Stimulated activated CD4-positive, alpha-beta T cell treated with anti-CD3 and anti-CD28 coated beads, Interleukin-15, amount 100 ng/mL, for 48 hours (primary cell): ENCODE measurements at regions not wholly inside any gene's neighbourhood (a gene's known extent, or its start where the extent isn't known, plus 50 kb on each side); places are given as distances from the start of the nearest gene placed in this dataset.
"Not testable (repeated sequence)": the region's sequence is repeated elsewhere in the genome, so short reads cannot be mapped to it uniquely, and the experiment has no call there.

Source experiments
- DNase-seq, 2 donors: peaks; one replicate each; pipeline ENCODE4 v3.0.0-alpha.2; 2020; ENCODE audit warnings: low read depth in 2 of 2

DNA sequence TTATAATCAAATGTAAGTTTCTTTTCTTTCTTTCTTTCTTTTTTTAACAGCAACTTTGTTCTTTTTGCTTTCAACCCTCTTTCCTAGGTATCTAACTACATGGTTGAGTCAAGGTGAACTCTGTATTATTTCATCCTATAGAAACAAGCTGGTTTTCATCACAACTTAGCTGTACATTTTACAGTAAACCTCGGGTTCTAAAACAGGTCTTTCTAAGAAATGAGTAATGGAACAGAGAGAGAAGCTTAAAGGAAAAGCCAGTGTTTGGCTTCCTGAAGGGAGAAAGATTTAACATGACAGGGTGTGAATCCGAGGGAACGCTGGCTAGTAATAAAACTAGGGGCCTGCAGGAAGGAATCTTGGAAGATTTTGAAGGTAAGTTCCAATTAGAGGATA is 143.4 kb upstream of the ITGB1 start:
- DNase-seq, result no peak

DNA sequence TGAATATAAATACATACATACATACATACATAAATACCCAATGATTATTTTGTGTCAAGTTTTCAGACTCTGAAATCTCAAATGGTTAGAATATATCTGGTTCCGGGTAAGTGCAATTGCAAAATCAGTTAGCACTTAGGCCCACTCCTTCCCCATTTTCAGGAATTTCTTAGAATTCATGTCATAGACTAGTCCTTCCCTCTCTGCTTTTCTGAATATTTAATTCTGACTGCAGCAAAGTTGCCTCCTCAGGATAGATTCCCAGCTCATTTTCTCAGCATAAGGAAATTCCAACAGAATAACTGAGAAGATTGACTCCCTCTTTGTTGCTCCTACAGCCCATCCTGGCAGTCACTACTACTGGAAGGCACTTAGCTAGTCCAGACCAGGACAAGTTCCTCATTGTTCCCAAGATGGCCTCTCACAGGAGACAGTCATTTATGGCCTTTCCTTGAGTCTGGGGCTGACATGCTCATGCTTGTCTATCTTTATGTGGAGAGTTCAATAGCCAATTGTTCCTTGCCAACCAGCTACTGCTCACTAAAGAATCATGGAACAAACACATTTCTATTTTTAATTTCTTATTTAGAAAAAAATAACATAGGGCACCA is 142.9 kb upstream of the ITGB1 start:
- no peak for DNase-seq

DNA sequence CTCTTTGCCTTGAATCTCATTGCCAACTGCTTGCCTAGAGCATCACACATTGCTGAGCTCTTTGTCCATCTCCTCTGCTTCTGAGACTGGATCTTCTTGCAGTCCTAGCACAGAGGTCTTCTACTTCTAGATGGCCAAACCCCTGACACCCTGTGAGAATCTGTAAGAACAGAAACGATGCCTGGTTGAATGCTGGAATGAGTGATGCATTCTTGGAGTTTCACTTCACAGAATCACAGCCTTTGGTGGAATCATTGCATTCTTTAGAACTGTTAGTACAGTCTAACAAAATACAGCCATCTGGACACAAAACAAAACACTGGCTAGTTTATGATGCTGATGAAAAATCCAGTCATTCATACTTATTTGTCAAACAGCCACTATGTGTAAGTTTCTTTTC is 141.7 kb upstream of the ITGB1 start:
- no peak for DNase-seq

DNA sequence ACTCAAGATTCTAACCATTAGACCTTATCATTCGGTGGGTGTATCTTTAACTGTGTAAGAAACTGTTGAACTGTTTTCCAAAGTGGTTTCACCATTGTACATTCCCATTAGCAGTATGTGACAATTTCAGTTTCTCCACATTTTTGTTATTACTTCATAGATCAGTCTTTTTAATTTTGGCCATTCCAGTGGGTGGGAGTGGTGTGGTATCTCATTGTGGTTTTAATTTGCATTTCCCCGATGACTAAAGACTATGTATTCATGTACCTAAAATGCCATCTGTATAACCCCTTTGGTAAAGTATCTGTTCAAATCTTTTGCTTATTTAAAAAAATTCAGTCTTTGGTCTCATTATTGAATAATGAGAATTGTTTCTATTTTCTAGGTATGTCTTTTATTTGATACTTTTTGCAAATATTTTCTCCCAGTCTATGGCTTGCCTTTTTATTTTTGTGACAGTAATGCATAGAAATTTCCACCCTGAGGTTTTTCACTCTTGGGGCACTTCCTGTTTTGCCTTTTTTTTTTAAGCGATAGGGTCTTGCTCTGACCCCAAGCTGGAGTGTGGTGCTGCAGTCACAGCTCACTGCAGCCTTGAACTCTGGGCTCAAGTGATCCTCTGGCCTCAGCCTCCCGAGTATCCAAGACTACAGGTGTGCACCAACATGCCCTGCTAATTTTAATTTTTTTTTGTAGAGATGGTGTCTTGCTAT is 141.1 kb upstream of the ITGB1 start:
- no peak for DNase-seq

DNA sequence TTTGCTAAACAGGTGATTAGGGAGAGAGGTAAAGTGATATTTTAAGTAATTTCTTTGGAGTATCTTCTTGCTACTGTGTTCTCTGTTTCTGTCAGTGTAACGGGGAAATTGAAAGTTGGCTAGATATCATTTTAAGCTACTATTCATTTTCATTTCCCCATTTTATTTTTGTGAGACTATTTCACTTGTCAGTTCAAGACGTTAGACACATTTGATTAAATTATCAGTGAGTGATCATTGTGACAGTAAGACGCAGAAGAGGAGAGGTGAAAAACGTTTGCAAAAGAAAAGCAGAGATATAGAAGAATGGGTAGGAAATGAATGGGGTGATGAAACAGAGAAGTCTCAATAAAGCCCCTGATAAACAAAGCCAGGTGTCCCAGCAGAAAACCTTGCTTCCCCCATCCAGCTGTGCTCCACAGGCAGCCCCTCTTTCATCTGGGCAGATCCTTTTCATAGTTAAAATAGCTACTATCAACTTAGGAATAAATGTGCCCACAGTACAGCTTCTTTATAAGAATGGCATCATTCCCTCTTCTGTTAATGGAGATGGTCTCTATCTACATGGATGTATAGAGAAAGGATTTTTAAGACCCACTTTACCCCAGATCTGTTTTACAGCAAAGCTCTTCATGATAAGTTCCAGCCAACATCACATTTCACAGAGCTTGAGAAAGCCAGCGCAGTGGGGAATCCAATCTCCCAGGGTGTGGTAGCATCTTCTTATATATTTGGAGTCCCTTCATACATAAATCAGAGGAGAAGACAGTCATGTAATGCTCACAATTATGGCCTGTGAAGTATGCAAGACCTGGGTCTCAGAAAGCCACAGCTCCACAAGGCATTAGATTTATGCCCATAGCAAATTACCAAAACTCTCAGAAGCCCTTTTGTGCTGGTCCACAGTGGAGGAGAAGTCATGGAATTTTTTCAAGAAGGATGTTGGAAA is 138.1 kb upstream of the ITGB1 start:
- DNase-seq, result no peak

DNA sequence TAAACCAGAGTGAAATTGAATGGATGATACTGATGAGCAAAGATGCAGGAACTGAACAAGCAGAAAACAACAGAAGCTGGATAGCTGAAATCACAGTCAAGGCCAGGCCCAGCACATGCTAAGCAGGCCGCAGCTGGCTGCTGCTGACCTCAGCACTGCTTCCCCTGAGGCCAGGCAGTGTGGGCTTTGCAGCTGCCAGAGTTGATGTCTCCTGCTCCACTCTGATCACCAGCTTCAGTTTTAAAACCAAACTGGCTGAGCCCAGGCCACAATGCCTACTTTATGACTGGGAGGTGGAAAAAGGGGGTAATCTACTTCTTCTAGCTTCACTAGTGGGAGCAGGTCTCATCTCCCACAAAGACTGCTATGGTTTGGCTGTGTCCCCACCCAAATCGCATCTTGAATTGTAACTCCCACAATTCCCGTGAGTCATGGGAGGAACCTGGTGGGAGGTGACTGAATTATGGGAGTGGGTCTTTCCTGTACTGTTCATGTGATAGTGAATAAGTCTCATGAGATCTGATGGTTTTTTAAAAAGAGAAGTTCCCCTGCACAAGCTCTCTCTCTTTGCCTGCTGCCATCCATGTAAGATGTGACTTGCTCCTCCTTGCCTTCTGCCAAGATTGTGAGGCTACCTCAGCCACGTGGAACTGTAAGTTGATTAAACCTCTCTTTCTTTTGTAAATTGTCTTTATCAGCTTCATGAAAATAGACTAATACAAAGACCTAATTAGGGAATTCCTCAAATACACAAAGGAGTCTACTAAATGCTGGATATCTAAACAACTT is 136.4 kb upstream of the ITGB1 start:
- DNase-seq, result no peak

DNA sequence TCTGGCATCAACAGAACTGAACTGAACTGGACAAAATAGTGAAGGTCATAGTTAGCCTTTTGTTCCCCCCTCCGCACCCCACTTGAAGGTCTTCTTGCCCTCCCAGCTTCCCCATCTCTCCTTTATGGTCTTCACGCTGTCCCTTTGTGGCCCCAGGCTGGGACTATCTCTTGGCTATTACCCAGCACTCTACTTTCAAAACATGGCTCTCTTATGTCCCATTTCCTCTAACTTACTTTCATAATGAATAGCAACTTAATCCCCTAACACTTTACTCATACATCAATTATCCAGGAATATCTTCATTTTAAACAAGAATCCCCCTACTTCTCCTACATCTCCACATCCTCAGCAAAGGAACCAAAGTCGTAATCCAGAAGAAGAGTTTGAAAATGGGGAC is 135.3 kb upstream of the ITGB1 start:
- no peak for DNase-seq

DNA sequence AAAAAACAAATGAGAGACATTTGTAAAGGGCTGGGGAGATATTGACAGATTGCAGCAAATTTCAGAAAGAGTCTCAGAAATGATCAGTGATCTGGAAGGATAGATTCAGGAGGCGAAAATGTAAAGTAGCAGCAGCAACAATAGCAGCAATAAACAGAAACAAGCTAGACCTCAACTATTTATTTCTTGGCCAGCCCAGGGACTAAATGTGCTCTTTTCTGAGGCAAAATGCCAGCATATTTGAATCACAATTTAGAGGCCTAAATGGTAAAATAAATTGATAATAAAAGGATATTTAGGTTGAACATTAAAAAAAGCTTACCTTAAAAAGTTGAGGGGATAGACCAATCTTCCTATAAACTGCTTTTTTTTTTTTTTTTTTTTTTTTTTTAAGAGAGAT is 134.6 kb upstream of the ITGB1 start:
- DNase-seq, result no peak

DNA sequence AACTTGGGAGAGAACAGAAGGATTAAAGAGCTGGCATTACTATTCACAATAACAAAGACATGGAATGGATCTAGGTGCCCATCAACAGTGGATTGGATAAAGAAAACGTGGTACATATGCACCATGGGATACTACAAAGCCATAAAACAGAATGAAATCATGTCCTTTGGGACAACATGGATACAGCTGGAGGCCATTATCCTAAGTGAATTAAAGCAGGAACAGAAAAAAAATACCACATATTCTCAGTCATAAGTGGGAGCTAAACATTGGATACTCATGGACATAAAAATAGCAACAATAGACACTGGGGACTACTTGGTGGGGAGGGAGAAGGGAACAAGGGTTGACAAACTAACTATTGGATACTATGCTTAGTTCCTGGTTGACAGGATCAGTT is 133.2 kb upstream of the ITGB1 start:
- no peak for DNase-seq

DNA sequence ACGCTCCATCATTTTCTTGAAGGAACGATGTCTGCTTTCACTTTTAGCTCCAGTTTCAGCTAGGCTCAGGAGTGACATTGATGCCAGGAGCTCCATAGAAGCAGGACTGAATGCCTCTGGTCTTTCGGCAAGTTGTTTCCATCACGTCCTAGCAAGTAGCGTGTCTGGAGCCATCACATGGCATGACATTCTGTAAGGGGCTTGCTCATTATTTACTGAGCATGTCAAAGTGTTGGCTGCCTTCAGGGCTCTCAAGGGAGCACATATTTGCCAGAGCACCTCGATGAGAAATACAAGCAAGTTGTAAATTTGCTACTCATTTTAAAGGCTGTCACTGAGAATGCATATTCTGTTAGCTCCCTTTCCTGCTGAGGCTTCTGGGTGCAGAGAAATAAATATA is 131.0 kb upstream of the ITGB1 start:
- DNase-seq, result no peak

DNA sequence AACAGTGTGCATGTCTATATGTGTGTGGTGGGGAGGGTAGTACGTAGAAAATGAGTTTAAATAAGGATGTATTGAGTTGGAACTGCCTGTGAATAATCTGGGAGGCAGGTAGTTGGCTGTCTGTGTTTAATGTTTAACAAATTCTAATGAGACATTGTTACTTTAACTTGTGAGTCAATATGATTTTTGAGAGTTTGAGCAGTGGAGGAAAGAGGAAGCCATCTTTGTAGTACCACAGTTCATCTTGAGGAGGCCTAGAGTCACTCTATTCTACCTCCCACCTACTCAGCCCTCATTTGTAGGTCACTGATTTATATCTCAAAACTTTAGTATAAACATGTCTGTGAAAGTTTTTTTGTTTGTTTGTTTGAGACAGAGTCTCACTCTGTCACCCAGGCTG is 129.9 kb upstream of the ITGB1 start:
- no peak for DNase-seq

DNA sequence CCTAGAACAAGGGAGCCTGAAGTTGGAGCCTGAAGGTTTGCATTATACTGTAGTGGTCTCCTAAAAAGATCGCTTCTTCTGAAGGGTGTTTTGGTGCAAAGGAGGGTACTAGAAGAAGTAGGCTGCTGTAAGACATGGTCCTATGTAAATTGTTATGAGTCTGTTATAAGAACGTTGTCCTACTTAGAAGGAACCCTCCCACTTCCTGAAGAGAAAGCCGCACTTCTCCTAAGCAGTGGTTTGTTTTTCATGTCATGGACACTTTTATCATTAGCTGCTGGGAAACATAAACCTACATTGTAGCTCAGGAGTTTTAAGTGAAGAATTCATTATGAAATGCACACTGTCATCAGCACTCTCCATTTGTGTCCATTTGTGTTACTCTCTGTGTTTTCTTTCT is 129.1 kb upstream of the ITGB1 start:
- DNase-seq, result no peak

DNA sequence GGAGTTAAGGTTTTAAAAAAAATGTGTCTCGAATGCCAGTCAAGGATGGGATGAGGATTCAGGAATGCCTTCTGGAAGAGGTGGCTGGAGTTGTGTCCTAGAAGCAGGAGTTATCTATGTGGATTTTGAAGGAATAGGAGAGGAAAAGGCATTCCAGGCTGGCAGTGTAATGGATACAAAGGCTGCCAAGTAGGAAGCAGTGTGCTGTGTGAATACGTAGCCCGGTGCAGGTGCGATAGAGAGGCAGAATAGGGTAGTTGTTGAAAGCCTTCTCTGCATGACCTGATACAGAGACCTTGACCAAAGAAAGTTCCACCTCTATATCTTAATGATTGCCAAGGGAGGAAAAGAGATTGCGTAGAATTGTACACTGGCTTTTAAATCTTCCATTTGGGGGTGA is 128.1 kb upstream of the ITGB1 start:
- no peak for DNase-seq

DNA sequence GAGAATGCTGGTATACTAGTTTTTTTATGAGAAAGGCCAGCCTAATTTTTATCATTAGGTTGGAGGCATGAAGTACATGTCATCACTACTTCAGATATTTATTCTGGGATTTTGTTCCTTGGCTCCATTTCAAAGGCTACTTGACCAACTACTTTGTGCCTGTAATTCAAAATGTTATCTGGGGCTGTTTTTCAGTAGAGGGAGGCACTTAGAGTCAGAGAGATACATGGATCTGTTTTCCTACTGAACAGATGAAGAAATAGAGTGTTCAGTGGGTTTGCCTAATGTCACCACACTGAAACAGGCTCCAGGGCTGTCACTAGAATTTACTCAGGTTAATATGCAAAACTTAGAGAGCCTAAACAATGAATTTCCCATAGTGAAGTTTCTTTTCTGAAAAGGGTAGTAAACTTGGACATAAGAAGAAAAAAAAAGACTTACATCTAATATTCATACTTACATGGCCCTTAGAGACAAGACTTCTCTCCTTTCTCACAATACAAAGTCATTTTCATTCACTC is 127.3 kb upstream of the ITGB1 start:
- no peak for DNase-seq

DNA sequence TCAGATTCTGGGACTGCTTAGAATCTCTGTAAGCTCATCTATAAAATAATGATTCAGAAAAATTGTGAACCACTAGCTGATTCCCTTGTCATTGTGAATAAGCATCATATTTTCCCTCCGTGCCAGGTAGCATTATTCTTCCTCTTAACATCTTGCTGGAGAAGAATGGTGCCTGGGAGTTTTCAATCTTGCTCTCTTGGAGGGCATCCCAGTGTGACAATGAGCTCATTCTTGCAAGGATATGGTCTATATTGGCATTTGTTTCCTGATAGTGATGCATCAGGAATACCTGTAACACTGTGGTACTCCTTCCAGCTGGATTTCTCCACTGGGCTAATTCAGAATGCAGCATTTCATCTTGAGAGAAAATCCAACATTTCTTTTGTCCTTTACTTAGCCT is 126.4 kb upstream of the ITGB1 start:
- DNase-seq, result no peak

DNA sequence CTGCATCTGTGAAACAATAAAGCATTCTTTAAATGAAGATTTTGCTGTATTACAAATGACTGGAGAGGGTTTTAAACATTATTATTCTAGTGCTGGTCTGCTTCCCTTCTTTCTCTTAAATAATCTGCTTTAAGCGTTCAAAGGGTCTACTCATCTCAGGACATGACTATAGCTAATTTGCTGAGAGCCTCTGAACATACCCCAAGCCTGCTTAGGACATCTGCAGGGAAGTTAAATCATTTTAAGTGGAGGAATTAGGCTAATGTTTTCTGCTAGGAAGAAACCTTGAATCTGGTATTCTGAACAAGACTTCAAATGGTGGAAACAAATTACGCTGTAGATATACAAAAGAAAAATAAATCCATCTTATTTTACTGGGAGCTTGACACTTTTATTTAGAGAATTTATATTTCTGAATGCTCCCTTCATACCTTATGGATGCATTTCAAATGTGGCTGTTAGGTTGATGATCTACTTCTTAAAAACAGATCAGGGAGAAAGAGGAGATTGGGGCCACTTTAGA is 124.4 kb upstream of the ITGB1 start:
- no peak for DNase-seq

DNA sequence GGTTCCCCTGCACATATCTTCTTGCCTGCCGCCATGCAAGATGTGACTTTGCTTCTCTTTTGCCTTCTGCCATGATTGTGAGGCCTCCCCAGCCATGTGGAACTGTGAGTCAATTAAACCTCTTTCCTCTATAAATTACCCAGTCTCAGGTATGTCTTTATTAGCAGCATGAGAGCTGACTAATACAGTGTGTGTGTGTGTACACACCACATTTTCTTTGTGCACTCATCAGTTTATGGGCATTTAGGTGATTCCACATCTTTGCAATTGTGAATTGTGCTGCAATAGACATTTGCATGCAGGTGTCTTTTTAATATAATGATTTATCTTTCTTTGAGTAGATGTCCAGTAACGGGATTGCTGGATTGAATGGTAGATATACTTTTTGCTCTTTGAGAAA is 122.4 kb upstream of the ITGB1 start:
- DNase-seq, result not testable (repeated sequence)

DNA sequence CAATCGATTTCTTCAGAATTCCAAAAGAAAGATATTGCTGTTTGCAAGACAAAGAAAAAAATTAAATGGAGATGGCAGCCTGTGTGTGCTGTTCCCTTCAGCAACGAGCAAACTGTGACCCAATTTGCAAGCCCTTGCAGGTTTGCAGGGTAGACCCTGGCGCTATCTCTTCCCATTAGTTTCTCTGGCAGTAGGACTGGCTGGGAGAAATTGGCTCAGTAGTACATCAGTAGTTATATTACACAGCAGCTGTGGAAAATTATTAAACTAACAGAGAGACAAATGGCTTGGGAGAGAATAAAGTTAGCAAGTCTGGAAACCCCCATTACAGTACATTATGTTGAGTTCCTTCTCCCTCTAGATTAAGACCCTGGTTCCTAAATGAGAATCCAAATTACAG is 116.4 kb upstream of the ITGB1 start:
- DNase-seq, result no peak

DNA sequence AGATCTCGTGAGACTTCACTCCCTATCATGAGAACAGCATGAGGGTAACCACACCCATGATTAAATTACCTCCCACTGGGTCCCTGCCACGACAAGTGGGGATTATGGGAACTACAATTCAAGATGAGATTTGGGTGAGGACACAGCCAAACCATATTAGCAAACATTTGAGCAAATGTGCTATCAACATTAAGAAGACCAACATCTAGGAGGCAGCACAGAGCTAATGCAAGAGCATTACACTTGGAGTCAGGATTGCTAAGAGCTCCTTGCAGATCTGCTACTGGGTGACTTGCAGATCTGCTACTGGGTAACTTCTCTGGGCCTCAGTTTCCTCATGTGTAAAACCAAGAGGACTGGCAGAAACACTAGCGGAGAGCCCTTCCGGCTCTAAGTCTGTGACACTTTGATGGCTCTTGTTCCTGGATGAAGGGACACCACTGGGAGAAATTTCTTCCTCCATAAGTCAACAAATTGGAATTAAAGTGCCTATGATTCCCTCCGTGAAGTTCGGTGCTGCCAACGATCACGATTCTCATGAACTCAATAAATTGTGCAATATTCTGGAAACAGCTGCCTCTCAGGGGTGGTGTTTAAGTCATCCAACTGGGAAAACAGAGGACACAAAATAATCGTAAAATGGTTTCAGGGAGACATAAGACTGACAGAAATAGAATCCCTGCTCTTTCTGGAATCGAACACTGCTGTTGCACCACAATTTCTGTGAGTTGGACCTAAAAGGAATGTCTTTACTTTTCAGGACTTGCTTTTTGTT is 115.8 kb upstream of the ITGB1 start:
- no peak for DNase-seq

DNA sequence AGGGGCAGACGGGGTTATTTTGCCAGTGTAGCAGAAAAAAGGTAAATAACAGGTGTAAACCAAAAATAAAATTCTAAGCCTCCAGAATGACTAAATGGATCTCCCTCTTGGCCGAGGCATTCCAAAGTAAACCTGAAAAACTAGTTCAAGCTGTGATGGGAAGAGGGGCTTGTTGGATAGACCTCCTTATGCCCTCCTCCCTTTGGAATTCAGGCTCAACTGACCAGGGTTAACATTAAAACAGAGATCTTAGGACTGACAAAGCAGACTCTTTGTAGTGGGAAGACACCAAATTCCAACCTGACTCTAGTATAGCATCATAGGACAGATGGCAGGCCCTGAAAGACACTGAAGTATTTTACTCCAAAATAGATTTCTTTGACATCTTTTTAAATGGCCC is 113.8 kb upstream of the ITGB1 start:
- DNase-seq, result no peak

DNA sequence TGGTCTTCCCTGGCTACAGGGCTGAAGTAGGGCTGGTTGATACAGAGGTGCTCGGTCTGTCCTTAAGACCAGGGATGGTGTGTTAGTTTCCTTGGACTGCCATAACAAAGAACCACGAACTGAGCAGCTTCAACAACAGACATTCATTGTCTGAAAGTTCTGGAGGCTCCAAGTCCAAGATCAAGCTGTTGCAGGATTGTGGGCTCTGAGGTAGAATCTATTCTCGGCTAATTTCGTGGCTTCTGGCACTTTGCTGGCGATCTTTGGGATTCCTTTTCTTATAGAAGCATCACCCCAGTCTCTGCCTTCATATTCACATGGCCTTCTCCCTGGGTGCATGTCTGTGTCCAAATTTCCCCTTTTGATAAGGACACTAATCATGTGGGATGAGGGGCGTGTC is 112.1 kb upstream of the ITGB1 start:
- DNase-seq, result no peak
